Stimulated activated naive CD4-positive, alpha-beta T cell (primary cell): ENCODE measurements at regions not wholly inside any gene's neighbourhood (a gene's known extent, or its start where the extent isn't known, plus 50 kb on each side); places are given as distances from the start of the nearest gene placed in this dataset.

Source experiments
- DNase-seq, 6 experiments: peaks; one replicate each; lab custom pipeline; 2025; lab: John Stamatoyannopoulos, UW

DNA sequence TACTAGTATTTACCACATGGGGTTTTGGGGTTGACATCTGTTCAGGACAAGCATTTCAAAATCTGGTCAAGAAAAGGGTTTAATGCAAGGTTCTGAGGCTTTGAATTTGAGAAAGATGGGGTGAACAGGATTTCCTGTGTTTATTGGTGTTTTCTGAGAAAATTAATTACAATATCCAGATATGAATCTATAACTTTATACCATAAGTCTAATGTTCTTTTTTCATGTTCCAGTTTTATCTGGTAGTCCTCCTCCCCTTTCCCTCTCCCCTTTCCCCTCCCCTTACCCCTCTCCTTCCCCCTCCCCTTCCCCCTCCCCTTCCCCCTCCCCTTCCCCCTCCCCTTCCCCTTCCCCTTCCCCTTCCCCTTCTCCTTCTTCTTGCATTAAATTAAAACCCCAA is 1518.2 kb upstream of the TMEFF2 start:
- DNase-seq: no peak

DNA sequence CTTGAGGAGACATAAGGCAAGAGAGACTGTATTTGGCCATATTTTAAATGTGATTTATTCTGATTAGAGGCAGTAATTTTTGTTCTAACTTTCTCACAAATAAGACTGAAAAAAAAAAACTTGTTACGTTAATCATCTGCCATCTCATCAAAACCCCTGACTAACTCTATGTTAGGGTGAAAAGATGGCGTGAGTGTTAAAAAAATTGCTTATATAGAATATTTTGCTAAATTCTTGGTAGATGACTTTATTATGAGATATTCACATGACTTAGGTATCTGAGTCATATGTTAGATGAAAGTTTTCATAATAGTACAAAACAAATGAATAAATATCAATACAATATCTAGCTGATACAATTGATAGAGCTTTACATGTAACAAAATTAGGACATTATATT is 1508.7 kb upstream of the TMEFF2 start:
- DNase-seq: no peak

DNA sequence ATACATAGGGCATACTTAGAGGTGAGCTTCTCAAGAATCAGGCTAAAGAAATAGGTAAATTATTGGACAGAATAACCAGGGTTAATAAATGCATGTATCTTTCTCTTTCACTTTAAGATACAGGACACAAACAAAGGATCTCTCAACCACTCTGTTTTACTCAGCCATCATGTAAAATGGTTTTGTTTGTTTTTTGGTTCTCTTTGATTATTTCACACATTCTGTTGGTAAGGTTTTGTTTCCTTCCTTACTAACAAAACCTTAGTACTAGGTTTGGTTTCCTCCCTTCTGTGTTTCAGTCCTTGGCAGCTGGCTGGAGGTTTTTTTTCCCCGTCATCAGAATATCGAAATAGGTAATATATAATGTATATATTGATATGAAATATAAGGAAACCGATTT is 1506.8 kb upstream of the TMEFF2 start:
- DNase-seq: no peak

DNA sequence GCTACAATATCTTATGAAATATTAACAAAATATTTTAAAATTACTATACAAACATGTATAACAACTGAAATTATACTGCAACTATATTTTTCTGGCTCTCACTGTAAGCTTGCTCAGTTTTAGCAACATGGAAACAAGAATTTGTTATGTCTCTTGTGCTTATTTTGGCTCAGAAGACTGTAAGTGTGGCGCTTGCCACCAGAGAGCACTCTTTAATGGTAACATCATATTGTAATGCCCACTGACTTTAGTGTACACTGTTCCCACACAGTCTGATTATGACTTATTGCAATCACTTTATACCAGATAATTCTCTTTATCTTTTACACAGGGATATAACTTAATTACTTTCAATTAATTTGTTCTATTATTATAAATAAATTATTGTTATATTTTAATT is 1500.6 kb upstream of the TMEFF2 start:
- no peak for DNase-seq

DNA sequence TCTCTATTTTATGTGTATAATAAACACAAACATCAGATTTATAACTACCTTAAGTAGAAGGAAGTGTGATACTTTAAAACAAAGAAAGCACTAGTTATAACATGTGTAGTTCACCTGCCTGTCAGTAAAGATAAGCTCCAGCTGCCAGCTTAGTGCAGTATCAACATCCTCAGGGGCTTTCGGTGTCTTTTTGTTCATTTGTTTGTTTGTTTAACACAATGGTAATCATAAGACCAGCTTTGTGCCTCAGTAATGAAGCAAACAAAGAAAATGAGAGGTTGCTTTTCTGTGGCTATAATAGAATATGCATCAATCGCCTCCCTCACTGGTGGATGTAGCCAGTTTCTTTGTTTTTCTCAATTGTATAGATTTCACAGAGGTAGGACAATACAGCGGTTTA is 1499.0 kb upstream of the TMEFF2 start:
- no peak for DNase-seq

DNA sequence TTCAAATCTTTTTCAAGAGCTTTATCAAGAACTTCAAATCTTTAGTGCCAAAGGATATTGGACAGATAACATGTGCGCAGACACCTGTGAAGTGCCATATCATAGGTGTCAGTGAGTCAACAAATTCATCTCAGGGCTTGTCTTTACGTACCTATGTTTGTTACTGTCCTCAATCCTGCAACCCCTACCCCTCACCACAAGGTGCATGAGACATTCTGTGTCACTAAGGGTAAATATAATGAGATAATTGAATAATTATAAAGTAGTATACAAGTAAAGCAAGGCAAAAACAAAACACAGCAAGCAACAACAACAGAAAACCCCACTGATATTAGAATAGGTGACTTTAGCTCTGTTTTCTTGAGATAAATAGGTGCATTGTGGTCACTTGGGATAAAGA is 1495.8 kb upstream of the TMEFF2 start:
- no peak for DNase-seq

DNA sequence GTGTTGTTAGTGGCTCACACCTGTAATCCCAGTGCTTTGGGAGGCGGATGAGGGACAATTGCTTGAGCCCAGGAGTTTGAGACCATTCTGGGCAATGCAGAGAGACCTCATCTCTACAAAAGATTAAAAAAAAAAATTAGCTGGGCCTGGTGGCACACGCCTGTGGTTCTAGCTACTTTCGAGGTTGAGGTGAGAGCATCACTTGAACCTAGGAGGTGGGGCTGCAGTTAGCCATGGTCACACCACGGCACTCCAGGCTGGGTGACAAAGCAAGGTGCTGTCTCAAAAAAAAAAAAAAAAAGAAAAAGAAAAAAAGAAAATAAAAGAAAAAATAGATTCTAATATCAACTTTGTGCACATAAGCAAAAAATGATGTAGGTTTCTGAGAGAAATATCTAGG is 1492.5 kb upstream of the TMEFF2 start:
- DNase-seq: no peak

DNA sequence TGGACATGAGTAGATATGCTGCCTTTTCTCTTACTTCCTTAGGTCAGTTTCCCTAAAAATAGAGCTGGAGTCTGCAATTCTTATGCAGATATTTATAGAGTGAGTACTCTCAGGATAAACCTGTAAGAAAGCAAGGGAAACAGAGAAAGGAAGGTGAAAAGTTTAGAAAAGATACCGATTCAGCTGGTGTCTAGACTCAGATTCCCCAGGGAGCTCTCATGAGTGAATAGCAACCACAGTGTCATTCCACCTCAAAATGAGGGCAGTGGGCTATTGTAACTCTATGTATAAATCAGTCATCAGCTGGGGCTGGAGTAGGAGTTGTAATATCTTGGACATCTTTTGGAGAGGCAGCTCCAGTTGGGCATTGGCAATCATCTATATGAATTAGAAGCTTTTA is 1485.1 kb upstream of the TMEFF2 start:
- no peak for DNase-seq

DNA sequence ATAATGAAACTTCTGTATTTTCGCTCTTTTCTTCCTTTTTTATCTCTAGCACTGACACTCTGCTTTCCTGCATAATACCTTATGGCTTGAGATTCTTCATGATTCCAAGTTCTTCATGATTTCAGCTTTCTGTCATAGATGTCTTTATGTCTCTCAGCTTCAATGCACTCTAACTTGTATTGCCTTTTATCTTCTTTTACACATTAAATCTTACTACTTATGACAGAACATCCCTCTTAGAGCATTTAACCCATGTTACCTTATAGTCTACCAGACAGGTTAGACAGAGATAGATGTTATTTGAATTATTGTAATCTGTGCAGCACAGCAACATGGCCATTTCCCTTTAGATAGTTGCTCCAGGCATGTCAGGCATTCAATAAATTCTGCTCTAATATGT is 1475.7 kb upstream of the TMEFF2 start:
- no peak for DNase-seq

DNA sequence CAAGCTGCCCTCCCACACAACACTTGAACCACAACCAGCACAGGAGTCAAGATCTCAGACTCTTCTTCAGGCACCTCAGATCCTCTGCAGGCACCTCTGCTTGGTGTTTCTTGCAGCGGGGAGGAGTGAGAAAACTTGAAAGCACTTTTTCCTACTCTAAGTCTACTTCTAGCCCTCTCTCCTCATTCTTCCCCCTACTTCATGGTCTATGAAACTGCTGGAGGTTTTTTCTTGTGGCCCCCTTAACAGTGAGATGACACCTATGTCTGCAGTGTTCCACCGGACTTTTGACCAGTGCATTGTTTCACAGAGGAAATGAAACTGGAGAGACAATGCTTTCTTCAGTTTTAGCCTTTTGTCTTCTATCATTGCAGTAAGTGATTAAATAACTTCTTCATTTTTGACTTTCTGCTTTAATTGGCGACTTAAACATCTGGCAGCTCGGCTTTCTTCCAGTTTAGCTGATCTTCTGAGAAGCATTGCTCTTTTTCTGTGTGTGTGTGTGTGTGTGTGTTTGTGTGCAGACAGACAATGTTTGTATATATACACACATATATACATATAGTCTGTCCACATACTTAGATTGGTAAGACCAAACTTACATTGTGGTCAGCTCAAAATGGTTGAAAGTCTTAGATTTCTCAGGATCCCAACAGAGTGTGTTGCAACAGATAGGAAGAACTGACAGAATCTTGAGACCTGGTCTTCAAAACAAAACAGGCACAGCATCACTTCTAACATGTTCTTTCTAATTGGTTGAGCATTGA is 1474.0 kb upstream of the TMEFF2 start:
- no peak for DNase-seq

DNA sequence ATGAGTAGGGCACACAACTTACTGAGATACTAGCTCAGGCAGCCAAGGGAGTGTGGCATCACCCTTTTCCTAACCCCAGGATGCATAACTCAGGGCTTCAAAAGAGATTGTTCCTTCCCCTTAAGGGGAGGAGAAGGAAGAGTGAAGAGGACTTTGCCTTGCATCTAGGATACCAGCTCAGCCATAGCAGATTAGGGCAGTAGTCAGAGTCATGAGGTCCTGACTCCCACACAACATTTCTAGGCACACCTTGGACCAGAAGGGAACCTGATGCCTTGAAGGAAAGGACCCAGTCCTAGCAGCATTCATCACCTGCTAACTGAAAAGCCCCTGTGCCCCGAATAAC is 1433.2 kb upstream of the TMEFF2 start:
- no peak for DNase-seq

DNA sequence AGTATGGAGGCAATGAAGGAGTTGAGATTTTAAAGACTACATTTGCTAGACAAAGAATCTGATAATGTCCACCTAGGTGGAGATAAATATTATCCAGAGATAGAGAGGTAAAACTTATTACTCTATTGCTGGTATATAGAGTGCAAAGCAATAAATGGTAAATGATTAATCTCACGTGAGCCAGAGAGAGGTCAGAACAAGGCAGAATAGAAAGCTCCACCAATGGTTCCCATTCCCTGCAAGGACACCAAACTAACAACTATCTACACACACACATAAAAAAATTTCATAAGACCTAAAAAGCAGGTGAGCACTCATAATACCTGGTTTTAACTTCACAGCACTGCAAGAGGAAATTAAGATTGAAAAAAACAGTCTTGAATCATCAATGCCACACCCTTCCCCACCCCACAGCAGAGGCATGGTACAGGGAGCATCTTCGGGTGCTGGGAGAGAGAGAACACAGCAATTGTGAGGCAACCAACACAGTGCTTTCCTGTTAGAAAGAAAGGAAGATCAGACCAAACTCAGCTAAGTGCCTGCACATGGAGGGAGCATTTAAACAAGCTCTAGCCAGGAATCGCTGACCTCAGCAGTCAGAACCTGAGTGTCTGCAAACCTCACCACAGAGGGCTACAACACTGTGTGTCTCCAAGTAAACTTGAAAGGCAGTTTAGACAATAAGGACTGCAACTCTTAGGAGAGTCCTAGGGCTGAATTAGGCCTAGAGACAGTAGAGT is 1432.6 kb upstream of the TMEFF2 start:
- no peak for DNase-seq

DNA sequence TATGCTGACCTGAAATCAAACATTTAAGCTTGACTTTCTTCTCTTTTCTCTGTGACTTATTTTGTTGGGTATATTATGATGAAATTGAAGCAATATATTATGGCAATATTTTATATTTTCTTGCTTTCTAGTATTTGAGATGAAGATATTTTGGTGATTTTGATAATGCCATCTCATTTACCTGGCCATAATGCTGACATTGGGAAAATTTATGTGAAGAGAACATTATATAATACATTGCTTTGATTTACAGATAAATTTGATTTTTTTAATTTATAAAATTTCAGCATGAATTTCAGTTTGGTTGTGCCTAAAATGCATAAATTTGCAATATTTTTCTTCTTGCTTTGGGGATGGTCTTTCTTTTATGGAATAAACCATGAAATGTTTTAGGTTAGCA is 1413.7 kb upstream of the TMEFF2 start:
- no peak for DNase-seq

DNA sequence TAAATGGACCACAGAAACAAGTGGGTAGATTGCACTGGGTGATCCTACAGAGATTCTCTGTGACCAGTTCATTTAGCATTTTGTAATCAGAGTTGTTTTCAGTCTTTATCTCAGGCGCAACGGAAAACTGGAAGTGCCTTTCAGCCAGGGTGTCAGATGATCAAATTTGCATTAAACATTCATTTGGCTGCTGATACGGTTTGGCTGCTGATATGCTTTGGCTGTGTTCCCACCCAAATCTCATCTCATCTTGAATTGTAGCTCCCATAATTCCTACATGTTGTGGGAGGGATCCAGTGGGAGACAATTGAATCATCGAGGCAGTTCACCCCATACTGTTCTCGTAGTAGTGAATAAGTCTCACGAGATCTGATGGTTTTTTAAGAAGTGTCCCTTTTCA is 1396.1 kb upstream of the TMEFF2 start:
- DNase-seq: no peak

DNA sequence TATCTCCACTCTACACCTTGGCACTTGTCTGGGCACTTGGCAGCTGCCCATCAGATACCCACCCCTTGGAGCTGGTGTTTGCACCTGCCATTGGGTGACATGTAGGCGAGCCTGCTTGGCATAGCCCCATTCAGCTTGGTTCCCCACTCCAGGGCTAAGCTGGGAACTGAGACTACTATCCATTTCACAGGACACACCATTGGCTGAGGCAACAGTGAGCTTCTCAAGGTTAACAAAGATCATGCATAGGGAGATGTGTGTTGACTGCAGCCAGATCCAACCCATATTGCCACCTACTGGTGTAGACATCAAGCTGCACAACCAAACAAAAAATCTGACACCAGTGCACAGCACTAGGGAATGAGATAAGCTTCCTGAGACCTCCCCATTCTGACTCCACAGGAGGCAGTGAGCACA is 1389.8 kb upstream of the TMEFF2 start:
- DNase-seq: no peak

DNA sequence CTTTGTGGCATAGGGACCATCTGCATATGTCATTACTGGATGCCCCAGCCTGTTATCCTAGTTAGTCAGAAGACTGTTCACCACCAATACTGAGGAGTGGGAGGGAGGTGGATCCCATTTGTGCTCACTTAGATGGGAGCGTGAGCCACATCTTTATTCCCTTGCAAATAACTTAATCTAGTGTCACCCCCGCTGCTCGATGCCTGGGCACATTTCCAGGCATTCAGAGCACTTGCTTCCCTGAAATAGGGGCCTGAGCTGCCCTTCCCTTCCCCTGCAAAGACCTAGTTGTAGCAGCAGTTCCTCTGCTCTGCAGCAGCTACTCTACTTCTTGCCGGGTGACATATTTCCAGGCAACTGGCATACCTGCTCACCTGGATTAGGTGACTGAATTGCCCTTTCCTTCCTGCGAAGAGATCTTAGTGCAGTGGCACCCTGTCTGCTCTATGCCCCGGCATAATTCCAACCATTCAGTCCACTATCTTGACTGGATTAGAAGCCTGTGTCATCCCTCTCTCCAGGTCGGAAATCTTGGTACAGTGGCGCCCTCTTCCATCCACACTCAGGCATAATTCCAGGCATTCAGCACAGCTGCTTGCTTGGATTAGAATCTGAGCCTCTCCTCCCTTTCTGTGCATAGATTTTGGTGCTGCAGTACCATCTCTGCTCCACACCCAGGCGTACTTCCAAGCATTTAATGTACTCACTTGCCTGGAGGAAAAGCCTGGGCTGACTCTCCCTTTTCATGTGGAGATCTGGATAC is 1389.1 kb upstream of the TMEFF2 start:
- DNase-seq: no peak

DNA sequence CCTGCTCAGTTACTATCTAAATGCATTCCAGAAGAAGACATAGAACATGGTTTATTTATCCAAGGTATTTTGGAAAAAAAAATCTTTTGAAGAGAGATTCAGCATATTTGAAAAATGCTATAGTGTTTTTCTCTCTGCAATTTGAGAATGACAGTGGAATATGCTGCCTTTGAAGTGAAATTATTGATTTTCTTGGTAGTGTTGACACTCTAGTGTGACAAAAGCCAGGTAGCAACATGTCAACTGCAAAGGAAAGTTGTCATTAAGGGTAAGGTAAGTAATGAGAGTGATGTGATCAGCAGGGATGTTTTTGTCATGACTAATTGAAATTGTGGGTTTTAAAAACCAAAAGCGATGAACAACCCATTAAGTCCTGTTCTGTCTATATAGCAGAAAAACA is 1387.1 kb upstream of the TMEFF2 start:
- DNase-seq: no peak

DNA sequence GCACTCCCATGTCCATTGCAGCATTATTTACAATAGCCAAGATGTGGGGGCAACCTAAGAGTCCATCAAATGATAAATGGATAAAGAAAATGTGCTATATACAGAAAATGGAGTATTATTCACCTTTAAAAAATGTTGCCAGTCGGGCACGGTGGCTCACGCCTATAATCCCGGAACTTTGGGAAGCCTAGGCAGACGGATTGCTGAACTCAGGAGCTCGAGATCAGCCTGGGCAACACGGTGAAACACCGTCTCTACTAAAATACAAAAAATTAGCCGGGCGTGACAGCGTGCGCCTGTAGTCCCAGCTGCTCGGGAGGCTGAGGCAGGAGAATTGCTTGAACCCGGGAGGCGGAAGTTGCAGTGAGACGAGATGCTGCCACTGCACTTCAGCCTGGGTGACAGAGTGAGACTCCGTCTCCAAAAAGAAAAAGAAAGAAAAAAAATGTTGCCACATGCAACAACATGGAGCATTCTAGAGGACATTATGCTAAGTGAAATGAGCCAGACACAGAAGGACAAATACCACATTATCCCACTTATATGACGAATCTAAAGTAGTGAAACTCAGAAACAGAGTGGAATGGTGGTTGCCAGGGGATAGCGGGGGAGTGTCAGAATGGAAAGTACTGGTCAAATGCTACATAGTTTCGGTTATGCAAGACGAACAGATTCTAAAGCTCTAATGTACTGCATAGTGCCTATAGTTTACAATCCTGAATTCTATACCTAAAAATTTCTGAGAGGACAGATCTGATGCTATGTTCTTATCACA is 1385.6 kb upstream of the TMEFF2 start:
- no peak for DNase-seq

DNA sequence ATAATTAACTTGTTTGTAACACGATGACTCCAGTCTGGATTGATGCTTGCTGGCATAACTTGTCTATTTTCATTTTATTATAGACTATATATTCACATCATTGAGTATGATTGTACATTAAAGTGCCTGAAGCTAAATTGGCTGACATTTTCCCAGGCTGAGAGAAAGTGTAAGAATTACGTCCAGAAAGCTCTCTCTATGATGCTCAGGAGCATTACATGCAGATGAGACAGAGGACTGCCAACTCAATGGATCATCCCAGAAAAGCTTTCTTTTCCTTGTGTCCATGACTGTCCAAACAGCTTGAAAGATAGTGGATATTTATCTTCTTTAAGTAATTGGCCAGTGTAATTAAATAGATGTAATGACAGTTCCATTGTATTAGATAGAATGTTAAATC is 1372.2 kb upstream of the TMEFF2 start:
- no peak for DNase-seq

DNA sequence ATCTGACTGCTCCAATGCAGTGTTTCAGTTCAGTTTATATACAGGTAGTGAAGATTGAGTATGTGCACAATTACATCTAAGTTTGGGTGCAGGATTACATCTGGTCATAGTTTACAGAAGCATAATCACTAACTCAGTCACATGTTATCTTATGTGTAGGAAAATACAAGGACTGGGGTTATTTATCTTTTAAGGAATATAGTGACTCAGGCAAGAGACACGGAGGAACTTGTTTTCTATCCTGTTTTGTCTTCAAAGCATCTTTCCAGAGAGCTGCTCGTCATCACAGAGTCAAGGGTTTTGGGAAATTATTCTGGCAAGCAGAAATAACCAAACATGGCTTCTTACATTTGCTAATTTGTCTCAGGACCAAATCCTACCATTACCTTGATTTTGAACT is 1371.5 kb upstream of the TMEFF2 start:
- DNase-seq: no peak

DNA sequence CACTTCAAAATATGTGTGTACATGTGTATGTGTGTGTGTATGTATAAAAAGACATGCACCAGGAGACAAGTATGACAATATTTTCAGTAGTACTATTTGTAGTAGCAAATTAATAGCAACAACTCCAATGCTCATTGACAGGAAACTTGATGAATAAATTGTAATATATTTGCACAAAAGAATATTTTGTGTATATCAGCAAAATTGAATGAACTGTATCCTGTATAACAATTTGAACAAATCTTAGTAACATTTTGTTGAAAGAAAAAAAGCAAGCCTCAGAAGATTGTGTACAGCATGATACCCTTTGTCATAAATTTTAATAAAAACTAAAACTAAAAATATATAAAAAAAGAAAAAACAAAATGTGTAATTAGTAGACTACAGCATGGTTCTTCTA is 1367.3 kb upstream of the TMEFF2 start:
- no peak for DNase-seq

DNA sequence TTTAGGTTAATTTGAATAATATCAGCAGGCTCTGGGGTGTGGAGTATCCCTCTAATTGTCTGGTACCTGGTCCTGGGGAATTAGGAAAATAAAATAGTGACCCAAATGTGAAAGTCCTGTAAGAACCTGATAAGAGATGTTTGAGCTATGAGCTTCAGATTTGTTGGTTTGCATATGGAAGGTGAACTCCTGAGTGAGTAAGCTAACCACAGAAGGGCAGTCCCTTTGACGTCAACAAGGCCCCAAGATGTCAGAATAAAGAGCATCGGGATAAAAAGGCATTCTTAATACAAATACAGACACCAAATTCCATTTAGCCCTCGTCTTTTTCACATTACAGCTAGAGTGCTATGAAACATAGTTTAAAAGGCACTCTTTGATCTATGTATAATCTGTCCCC is 1366.3 kb upstream of the TMEFF2 start:
- DNase-seq: no peak
